Dermis blood vessel endothelial cell (primary cell): ENCODE measurements at regions not wholly inside any gene's neighbourhood (a gene's known extent, or its start where the extent isn't known, plus 50 kb on each side); places are given as distances from the start of the nearest gene placed in this dataset.

Source experiments
- DNase-seq: peaks from one replicate; pipeline ENCODE4 v3.0.0; 2010

DNA sequence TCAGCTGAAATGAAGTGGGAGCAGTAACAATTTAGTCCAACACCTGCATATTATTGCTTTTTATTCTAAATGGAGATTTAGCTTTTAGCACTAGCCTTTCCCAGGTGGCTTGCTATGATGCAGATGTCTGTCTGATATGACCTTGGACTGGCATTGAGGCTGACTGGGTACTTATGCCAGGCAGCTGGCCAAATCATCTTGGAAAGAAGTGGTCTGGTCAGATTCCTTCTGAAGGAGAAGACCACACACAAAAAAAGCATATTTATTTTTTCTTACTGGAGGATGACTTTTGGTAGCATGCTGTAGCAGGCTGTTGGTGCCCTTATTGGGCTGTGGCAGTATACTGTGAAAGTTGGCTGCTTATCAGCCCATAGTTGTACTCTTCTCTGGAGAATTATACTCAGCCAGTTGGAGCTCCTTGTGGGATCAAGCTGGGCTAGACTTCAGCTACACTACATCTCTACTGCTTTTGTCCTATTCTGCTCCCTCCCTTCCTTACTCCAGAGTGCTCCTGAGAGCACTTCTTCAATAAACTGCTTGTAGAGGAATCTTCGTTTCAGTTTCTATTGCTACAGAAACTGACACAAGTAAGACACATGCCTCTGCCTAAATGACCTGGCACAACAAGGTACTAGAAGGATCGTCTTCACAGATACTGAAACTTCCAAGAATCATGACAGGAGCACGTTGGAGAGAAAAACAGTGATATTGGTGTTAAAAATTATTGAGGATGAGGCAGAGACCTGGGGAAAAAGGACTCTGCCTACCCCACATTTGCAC is 196.8 kb upstream of the RPS6KA3 start:
- no peak for DNase-seq

DNA sequence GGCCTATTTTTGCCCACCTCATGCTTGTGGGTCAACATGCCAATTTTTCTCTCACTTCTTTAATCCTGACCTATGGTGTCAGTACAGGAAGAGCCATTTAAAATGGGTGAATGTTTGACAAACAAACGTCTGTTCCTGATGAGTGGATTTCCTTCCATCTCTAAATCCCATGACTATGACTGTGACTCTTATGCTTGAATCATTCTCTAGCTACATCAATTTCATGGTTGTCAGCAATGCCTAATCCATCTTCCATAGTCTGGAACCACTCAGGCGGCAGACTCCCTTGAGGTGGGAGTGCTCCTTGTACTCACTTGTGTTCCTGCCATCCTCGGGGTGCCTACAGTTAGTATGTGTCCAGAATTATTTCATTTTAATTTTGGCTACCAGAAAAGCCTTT is 194.9 kb upstream of the RPS6KA3 start:
- DNase-seq = peak; percentile 20

DNA sequence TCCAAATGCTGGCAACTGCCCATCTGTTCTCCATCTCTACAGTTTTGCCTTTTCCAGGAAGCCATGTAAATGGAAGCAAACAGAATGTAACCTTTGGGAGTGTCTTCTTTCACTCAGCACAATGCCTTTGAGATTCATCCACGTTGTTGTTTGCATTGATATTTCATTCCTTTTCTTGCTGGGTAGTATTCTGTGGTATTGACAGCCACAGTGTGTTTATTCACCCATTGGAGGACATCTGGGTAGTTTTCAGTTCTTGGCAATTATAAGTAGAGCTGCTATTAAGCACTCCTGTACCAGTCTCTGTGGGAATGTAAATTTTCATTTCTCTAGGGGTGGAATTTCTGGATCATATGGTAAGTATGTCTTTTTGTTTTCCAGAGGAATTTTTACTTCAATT is 194.3 kb upstream of the RPS6KA3 start:
- DNase-seq = no peak

DNA sequence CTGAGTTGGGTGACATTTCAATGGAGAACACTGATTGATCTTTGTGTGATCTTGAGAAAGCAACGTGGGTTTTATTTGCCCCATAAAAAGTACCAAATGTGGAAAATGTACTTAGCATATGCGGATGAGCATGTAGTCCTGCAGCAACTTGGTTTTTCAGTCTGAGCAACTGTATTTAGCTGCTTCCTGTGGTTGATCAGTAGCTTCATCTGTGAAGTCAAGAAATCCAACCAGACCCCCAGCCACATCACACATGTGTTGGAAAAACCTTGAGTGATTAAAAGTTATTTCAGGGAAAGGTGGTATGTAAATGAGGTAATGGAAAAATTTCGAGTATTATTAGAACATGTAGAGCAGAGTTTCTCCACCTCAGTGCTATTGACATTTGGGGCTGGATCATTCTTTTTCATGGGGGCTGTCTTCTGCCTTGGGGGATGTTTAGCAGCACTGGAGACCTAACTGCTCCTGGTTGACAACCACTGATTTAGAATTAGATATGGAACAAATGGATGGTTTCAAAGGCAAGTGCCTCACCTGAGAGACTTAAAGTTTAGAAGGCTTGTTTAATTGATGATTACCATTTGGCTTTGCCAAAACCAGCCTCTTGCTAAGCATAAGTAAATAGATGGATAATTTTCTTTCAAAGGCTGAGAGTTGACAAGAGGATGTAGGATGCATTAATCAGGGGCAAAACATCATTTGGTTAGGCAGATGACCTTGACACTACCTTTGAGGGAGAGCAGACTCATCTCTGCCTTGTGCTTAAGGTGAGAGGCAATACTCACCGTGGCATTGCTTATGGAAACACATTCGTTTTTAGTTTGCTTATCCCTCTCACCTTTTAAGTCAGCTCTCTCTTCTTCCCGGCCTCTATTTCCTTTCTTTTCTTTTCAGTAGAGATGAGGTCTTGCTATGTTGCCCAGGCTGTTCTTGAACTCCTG is 193.0 kb upstream of the RPS6KA3 start:
- DNase-seq = no peak

DNA sequence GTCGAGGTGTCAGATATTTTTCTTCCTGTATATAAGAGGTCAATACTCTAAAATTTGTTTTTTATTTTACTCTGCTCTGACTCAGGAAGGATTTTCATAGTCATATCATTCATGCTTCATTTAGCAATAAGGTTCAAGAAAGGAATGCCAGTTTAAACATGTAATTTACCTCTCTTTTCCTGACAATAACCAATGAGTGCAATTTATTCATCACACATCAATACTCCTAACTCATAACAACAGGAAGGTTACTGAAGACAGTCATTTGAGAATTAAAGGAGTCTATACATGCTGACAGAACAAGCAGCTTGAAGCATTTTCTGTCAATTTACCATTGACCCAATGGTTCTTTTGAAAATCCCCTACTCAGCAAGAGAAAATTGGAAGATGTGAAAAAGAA is 190.3 kb upstream of the RPS6KA3 start:
- DNase-seq = no peak

DNA sequence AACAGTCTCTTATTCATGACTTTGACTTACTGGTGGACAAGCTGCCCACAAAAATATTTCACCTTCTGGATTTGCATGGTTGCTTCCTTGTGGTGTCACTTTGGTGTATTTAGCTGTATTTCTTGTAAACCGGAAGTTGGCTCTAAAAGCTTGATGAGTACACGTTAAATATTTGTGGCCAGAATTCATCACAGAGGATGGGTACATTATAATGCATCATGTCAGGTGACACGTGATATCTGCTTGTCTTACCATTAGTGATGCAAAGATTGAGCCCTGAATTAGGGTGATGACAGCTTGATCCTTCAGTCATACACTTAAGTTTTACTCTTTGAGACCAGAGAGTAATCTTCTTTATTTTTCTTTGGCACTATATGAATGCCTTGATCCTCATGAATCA is 188.3 kb upstream of the RPS6KA3 start:
- no peak for DNase-seq

DNA sequence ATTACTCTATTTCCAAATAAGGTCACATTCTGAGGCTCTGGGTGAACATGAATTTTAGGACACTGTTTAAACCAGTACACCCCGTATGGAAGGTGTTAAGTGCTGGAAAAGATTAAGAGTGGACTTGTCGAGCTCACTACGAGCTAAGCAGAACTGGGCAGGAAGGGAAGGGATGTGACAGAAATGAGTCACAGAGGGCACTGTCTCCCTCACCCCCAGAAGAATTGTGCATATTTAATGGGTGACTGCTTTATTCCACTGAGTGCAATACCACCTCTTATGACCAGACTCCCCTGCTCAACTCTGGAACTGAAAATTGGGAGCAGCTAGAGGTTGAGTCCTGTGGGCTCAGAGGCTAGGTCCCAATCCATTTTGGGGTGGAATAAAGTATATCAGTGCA is 187.4 kb upstream of the RPS6KA3 start:
- no peak for DNase-seq

DNA sequence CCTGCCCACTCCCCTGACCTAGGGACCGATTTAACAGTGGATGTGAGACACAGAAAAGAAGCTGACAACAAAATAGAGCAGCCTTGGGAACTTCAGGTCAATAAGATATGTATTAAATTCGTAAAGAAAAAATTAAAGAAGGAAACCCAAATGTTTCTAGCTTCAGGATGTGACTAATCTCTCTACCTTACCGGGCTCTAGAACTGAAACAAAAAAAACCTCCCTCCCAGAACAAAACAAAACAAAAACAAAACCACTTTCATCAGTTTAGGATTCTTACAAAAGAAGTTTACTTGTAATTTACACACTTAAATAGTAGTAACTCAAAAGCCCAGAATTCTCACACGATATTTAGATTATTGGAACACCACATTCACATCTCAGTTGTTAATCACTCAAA is 185.8 kb upstream of the RPS6KA3 start:
- DNase-seq = peak; percentile 1

DNA sequence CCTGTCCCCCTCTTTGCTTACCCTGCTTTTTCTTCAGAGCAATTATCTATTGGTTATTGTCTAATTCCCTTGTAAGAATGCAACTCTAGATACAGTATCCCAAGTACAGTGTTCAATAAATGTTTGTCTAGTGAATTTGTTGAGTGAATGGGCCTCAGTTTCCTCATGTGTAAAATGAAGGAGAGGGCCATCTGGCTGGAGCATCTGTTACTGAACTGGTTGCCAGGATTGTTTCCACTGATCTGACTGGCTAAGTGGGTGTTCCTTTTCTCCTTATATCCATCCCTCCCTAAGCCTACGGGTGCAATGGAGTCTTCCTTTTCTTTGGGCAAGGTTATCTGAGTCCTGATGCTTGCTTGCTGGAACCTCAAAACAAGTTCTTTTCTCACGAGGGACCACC is 185.2 kb upstream of the RPS6KA3 start:
- no peak for DNase-seq

DNA sequence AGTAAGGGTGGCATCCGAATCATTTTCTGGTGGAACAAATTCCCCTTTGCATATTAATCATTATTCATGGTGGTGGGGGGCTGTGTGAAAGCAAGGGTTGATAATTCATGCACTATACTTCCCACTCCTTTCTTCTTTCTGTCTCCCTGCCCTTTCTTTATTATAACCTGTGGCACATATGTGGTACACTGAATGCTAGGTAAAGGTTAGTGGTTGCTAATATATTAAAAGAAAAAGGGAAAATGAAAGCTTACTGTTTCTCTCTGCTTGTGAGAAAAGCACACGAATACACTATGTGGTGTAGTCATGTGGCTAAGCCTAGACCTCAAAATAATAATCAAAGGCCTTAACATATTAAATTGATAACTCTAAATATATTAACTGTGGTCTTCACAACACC is 178.4 kb upstream of the RPS6KA3 start:
- no peak for DNase-seq

DNA sequence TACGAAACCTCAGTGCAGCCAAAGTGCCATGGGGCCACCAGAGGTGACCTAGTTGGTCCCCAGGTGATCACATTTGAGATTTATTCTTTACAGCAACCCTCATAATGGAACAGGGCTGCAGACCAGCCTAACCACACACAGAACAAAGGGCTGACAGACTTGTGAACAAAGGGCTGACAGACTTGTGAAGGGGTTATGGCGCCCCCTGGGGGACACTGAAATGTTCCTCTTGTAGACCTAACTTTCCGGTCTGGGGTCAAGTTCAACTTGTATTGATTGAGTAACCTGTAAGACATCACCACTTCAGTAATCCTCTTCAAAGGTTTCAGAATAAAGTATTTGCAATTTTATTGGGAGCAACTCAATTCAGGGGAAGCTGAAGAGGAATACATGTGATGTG is 175.9 kb upstream of the RPS6KA3 start:
- DNase-seq = peak; percentile 78

DNA sequence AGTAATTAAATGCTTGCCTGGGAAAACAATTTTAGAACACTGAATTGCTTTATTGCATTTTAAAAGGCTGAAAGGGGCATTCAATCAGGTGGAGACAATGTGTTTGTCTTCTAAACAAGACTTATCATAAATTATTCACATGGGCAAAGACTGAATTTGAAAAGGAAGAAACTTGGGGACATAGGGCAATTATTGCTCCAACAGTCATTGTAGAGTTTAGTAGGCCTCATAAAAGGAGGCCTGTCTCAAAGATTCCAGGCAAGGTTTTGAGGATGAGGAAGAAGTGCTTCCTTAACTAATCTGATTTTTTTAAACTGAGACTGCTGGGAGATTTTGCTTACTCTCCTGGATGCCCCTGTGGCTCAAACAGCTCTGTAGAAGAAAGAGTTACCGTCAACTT is 174.4 kb upstream of the RPS6KA3 start:
- DNase-seq = no peak

DNA sequence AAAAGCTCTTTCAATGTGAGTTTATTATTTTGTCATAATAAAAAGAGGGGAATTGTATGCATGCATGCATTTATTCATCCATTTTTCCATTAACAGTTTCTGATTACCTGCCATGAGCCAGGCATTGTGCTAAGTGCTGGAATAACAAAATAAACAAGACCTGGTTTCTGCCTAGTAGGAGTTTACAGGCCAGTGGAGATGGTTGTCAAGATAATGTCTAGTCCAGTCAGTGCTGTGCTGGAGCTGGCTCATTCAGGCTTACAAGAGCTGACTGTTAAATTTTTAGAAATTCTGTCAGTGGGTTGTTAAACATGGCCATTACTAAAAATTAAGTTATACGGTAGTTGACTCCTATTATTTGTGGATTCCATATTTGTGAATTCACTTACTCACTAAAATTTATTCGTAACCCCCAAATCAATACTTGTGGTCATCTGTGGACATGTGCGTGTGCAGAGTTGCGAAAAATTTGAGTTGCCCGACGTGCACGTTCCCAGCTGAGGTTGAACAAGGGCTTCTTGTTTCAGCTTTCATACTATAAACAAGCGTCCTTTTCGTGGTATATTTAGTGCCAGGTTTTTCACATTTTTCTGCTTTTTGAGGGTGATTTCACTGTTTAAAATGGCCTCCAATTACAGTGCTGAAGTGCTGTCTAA is 172.3 kb upstream of the RPS6KA3 start:
- DNase-seq = no peak

DNA sequence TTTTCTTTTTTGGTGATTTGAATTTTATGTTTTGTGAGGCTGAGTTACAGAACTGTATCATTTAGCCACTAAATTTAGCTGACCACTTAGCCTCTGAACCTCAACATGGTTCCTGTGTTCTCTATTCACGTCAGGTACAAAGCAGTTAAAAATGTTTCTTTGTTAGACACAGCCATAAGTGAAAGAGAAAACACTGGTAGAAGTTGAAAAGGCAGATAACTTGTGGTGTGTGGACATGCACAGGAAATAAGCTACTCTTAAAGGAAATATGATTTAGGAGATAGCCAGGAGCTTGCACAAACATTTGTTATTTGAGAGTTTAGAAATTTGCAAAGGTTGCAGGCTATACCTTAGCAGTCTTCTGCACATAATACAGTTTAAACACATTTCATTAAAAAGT is 171.0 kb upstream of the RPS6KA3 start:
- DNase-seq = peak; percentile 3

DNA sequence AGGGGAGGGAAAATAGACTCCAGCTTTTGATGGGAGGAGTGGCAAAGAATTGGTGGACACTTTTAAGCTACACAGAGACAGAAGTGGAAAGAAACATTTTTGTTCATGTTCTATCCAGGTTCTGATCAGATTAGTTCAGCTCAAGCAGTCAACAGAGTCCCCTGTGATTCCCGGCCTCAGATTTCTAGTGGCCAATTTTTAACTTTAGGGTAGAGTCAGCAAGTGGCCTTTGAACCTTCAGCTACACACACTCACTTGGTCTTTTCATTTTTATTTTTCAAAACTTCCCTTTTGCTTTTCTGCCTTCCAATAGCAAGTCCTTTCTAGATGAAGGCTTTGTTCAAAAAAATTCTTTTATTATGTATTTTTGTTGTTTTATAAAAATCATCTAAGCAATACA is 169.2 kb upstream of the RPS6KA3 start:
- DNase-seq = no peak

DNA sequence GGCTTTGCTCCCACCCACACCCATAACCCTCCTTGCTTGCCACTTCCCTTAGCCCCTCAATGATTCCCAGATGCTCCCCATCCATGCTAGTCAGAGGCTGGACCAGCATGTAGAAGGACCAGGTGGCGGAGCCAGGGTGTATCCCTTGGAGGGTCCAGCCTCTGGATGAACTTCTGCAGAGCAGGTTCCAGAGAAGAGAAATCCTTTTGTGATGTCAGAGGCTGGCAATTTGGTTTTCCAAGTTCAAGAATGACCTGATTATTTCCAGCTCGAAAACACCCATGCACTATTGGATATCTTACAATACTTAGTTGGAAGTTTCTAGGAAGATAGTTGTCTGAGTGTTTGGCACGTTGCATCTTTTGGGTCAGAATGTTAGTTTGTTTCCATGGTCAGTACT is 168.3 kb upstream of the RPS6KA3 start:
- no peak for DNase-seq

DNA sequence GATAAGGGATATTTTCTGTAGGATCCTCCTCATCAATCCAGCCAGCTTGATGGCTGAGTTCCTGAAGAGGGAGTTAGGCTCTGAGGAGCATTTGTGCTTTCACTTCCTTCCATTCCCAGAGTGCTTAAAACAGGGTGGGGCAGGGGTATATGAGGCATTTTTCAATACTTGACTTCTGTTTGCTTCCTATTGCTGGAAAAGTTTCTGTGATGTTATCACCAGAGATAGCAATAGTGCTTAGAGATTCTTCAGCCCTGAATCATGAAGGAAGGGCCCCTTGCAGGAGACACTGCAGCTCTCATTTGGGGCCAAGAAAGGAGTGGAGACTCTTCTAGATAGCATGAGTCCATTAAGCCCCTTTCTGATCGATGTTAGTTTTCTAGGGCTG is 166.7 kb upstream of the RPS6KA3 start:
- no peak for DNase-seq

DNA sequence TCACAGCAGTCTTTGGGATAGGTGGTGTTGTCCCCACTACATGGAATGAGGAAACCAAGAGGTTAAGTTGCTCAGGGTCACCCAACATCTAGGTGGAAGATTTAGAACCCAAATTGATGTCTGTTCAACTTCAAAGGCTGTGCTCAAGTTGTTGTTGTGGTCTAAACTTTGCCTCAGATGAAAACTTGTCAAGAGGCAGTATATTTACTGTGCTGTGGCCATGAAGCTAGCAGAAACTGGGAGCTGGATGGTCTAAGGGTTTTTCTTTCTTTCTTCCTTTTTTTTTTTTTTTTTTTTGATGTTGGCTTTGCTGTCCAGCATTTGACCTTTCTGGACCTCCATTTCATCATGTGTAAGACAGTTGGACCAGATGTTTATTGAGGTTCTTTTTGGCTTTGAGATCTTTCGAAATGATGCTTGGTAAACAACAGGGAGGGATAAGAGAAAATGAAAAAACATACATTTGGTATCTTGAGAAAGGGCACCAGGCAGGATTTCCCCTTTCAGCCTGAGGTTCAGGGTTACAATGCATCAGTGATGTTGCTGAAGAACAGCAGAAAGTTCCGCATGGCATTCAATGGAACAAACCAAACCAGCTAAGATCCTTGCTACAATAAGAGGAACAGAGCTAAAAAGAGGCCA is 166.2 kb upstream of the RPS6KA3 start:
- DNase-seq = no peak

DNA sequence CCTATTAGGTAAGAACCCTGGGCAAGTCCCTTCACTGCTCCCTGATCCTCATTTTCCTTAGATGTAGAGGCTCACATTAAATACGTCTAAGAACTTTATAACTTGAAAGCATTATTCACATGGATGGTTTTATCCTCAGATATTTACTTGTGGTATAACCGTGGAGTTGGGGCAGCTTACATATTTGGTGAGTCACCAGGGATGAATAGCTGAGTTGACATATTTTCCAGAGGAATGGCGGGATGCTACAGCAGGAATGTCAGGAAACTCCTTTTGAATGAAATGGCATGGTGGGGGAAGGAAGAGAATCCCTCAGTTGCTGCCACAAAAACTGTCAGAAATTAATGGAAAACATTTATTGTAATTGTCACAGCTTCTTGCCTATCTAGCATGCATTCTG is 165.3 kb upstream of the RPS6KA3 start:
- no peak for DNase-seq

DNA sequence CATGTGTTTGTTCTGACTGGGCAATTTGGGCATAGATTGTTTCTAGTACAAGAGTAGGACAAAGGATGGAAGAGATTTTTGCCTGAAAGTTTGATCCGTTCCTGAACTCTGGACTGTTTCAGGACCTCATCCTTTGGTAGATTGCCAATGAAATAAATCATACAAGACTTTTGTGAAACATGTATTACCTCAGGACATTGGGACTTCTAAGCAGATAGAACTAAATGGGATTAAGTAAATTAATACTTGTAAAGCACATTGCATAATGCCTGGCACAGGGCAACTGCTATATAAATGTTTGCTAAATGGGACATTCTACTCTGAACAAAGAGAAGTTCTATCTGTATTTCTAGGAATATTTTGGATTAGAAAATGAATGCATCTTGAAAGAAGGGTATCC is 164.8 kb upstream of the RPS6KA3 start:
- no peak for DNase-seq

DNA sequence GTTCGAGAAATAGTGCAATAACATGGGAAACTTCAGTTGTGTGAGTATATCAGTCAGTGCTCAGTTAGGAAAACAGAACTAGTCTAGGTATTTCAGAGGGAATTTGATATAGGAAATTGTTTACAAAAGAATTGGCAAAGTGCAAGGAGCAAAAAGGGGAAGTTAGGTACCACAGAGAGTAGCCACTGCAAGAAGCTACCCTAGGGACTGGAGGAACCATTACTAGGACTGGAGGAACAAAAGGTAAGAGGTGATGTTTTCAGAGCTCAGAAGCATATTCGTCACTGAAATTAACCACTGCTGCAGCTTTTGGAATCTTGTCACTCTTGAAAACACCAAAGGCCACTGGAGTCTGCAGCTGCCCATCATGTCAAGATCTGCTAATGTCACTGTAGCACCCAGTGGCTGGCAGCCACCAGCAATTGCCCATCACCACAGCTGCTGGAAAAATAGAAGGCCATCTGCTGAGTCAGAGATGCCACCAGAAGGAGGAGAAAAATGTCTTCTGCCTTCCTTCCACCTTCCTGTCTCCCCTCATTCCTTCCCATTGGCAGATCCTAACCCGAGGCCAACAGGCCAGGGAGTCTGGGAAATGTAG is 160.6 kb upstream of the RPS6KA3 start:
- no peak for DNase-seq

DNA sequence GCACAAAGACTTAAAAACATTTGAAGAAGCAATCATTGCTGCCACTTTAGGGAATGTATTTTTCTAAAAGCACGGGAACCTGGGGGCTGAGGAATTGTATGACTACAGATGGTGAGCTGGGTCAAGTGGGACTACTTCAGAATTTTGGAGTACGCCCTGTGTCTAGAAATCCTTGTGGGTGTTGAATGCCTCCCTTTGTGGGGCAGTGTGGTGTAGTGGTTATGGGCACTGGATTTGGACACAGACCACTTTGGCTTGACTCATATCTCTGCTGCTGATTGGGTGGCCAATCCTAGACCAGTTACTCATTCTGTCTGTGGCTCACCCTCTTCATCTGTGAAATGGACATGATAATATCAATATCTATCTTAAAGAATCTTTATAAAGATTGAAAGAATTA is 155.0 kb upstream of the RPS6KA3 start:
- no peak for DNase-seq

DNA sequence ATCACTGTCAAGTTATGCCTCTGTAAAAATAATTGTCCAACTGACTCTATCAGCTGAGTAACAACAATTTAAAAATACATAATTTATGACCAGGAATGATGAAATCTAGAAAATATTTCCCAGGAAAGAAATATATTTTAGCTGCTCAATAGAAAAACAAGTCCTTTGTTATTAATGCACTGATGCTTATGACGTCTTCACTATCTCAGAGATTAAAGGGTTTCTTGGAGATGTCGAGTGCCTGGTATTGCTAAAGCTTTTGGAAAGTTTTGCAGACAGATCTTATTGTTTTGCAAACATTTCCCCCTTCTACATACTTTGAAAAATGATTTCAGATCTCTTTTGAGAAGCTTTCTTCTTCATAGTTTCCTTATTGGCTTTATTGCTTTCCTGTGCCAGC is 154.6 kb upstream of the RPS6KA3 start:
- DNase-seq = no peak
